OCI-LY1 (cell line): ENCODE measurements at regions not wholly inside any gene's neighbourhood (a gene's known extent, or its start where the extent isn't known, plus 50 kb on each side); places are given as distances from the start of the nearest gene placed in this dataset.

Experiments
- H2AFZ ChIP-seq: fragments of 200-600 bp; sonication (generic), shearing (Covaris generic); 2 replicates; pipeline ENCODE4 v1.6.0; 2014; ENCODE audit warnings: antibody characterized with exemption, mild to moderate bottlenecking, low read length
- H3F3A ChIP-seq: fragments of 200-600 bp; sonication (generic), shearing (Covaris generic); 2 replicates; pipeline ENCODE4 v1.6.0; 2014; ENCODE audit warnings: mild to moderate bottlenecking, antibody characterized with exemption, low read length, moderate library complexity; ENCODE audit not compliant: insufficient read depth
- H3K27ac ChIP-seq: fragments of 200-600 bp; sonication (generic); 2 replicates; pipeline ENCODE4 v1.5.1; 2014; ENCODE audit warnings: low read length, mixed run types, mild to moderate bottlenecking, low read depth; ENCODE audit not compliant: poor library complexity, severe bottlenecking
- H3K27me3 ChIP-seq: fragments of 200-600 bp; sonication (generic); 2 replicates; pipeline ENCODE4 v1.6.0; 2014; ENCODE audit warnings: antibody characterized with exemption, mild to moderate bottlenecking, low read length, moderate library complexity; ENCODE audit not compliant: insufficient read depth
- H3K36me3 ChIP-seq: fragments of 200-600 bp; sonication (generic); 2 replicates; pipeline ENCODE4 v1.6.1; 2014; ENCODE audit warnings: mild to moderate bottlenecking, antibody characterized with exemption, low read length, moderate library complexity, mixed read lengths; ENCODE audit not compliant: insufficient read depth
- H3K4me1 ChIP-seq: fragments of 200-600 bp; sonication (generic); 2 replicates; pipeline ENCODE4 v1.5.1; 2014; ENCODE audit warnings: mild to moderate bottlenecking, low read length, moderate library complexity; ENCODE audit not compliant: insufficient read depth, severe bottlenecking
- H3K4me2 ChIP-seq: fragments of 200-600 bp; sonication (generic), shearing (Covaris generic); 2 replicates; pipeline ENCODE4 v1.6.1; 2014; ENCODE audit warnings: low read length
- H3K4me3 ChIP-seq: fragments of 200-600 bp; sonication (generic); 2 replicates; pipeline ENCODE4 v1.5.1; 2014; ENCODE audit warnings: low read length, low read depth, mild to moderate bottlenecking, mixed read lengths; ENCODE audit not compliant: poor library complexity, severe bottlenecking
- H3K79me2 ChIP-seq: fragments of 200-600 bp; shearing (Covaris generic); 2 replicates; pipeline ENCODE4 v1.6.1; 2016; ENCODE audit warnings: mixed run types, low read length, mixed read lengths; ENCODE audit not compliant: insufficient read depth
- H3K9ac ChIP-seq: fragments of 200-600 bp; sonication (generic), shearing (Covaris generic); 2 replicates; pipeline ENCODE4 v1.6.1; 2014; ENCODE audit warnings: mild to moderate bottlenecking, low read length, mixed read lengths
- H3K9me2 ChIP-seq: fragments of 200-600 bp; sonication (generic), shearing (Covaris generic); 2 replicates; pipeline ENCODE4 v1.6.1; 2014; ENCODE audit warnings: low read depth, mild to moderate bottlenecking, low read length, mixed read lengths
- H3K9me3 ChIP-seq: fragments of 200-600 bp; shearing (Covaris generic); 2 replicates; pipeline ENCODE4 v1.6.1; 2014; ENCODE audit warnings: low read length, mixed read lengths
- H4K20me1 ChIP-seq: fragments of 200-600 bp; sonication (generic), shearing (Covaris generic); 2 replicates; pipeline ENCODE4 v1.6.0; 2016; ENCODE audit warnings: mild to moderate bottlenecking, low read length; ENCODE audit not compliant: insufficient read depth
- EZH2 ChIP-seq: fragments of 200-600 bp; sonication (generic), shearing (Covaris generic); IDR thresholded peaks from 2 replicates; pipeline ENCODE4 v1.8.0; 2017; ENCODE audit warnings: borderline replicate concordance, mixed run types, mild to moderate bottlenecking, antibody characterized with exemption, low read length, moderate library complexity, mixed read lengths
- TF ChIP-seq, protein P1 (sequence below): fragments of 200-600 bp; sonication (generic), shearing (Covaris generic); IDR thresholded peaks from 2 replicates; pipeline ENCODE4 v1.5.1; 2017; ENCODE audit warnings: mild to moderate bottlenecking, antibody characterized with exemption, low read length, moderate library complexity, mixed read lengths

DNA sequence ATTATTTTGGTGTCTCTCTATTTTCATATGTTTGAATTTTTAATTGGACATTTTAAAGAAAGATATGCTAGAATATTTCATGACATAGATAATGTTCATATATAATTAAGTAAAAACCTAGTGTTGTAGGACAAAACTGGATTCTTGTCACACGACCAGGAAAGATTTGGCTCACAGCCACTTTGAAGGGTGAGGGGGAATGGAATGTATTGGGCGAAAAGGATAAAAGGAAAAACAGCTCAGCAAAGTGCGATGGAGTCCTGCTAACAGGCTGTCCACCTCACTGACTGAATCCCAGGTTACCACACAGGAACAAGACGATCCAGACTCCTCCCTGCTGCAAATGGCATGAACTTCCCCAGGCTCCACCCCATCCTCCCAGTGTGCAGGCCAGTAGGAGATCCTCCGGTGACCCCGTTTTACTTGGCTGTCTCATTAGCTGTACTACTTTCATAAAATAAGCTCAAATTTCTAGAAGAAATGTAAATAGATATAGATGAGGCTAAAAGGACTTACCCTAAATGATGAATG is 186.2 kb downstream of the CD47 start:
- no peak for TF ChIP-seq EZH2
- TF ChIP-seq, protein P1, sequence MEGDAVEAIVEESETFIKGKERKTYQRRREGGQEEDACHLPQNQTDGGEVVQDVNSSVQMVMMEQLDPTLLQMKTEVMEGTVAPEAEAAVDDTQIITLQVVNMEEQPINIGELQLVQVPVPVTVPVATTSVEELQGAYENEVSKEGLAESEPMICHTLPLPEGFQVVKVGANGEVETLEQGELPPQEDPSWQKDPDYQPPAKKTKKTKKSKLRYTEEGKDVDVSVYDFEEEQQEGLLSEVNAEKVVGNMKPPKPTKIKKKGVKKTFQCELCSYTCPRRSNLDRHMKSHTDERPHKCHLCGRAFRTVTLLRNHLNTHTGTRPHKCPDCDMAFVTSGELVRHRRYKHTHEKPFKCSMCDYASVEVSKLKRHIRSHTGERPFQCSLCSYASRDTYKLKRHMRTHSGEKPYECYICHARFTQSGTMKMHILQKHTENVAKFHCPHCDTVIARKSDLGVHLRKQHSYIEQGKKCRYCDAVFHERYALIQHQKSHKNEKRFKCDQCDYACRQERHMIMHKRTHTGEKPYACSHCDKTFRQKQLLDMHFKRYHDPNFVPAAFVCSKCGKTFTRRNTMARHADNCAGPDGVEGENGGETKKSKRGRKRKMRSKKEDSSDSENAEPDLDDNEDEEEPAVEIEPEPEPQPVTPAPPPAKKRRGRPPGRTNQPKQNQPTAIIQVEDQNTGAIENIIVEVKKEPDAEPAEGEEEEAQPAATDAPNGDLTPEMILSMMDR = no peak

DNA sequence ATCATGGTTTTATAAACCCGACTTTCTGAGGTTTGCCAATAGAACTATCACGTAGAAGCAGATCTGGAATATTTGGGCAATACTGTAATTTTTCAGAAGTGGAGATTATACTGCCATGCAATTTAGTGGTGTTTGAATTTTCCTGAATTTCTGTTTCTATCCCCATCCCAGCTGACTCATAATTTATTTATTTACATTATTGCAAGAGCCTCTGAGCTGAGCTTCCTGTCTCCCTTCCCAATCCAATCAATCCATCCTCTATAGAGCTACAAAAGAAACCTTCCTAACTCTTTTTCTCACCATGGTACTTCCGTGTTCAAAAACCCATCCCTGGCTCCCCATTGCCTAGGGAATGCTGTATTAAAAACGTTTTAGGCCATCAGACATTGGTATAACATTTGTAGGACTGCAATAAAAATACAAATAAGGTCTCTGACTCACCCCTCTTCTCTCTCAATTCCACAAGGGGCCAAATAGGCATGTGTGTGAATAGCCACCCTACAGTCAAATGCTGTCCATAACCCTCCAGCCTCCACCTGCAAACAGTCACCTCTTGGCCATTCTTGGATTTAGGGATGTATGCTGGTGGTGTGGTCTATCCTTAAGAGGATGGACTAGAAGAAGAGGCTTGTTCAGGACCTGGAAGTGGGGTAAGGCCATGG is 190.7 kb downstream of the CD47 start:
- H3K27me3 ChIP-seq = no peaks in the 10 kb centered on the region
- H3K79me2 ChIP-seq = no peaks in the 10 kb centered on the region
- H3K9ac ChIP-seq = no peak overlapping the region
- H3K4me1 ChIP-seq = no peaks in the 10 kb centered on the region
- H3K9me2 ChIP-seq = no peaks in the 10 kb centered on the region
- no peaks in the 10 kb centered on the region for H4K20me1 ChIP-seq
- H3K4me3 ChIP-seq = no peak overlapping the region
- H3F3A ChIP-seq = no peaks in the 10 kb centered on the region
- no peak overlapping the region for H2AFZ ChIP-seq
- H3K4me2 ChIP-seq = no peak overlapping the region
- H3K27ac ChIP-seq = no peak overlapping the region
- H3K9me3 ChIP-seq = no peaks in the 10 kb centered on the region
- TF ChIP-seq EZH2 = no peak
- TF ChIP-seq, protein P1 = no peak
- H3K36me3 ChIP-seq = no peaks in the 10 kb centered on the region

More for the DNA sequence above, 186.2 kb downstream of the CD47 start:
- H2AFZ ChIP-seq = no peak overlapping the region
- H3K4me2 ChIP-seq = no peak overlapping the region
- H3K9me2 ChIP-seq = no peaks in the 10 kb centered on the region
- H4K20me1 ChIP-seq = no peaks in the 10 kb centered on the region
- no peak overlapping the region for H3K4me3 ChIP-seq
- no peaks in the 10 kb centered on the region for H3F3A ChIP-seq
- no peaks in the 10 kb centered on the region for H3K79me2 ChIP-seq
- H3K36me3 ChIP-seq = no peaks in the 10 kb centered on the region
- H3K27me3 ChIP-seq = no peaks in the 10 kb centered on the region
- H3K9me3 ChIP-seq = no peaks in the 10 kb centered on the region
- no peak overlapping the region for H3K9ac ChIP-seq
- no peak overlapping the region for H3K27ac ChIP-seq
- no peaks in the 10 kb centered on the region for H3K4me1 ChIP-seq

DNA sequence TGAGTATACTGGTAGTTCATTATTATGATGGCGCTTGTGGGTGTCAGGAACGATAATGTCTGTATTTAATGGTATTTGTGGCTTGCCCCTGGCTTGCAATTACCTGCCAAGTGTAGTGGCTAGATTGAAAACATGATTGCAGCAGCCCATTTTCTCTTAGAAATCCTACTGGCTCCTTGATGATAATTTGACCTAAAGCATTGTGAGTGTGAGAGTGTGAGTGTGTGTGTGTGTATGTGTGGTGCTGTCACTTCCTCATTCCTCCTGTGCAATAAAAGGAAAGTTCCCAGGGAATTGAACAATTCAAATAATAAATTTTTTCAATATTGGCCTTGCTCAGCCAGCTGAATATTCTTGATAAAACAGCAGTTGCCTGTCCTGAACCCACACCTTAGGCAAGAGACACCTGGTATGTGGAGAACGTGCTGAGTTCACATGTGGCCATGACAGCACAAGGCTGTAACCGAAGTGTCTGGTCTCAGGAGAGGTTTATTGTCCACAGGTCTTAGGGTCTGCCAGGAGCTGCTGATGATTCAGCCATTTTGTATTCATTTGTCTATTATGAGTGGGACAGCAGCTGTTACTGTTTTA is 193.3 kb downstream of the CD47 start:
- Histone ChIP-seq H3K27me3 (no peaks in the 10 kb centered on the region; the same call in 1 of the 2 replicates), H3K9me3 (no peaks in the 10 kb centered on the region), H4K20me1 (no peaks in the 10 kb centered on the region), H3K4me2 (no peak overlapping the region), H3K4me3 (no peak overlapping the region), H3F3A (no peaks in the 10 kb centered on the region), H3K9ac (no peak overlapping the region), H3K4me1 (no peaks in the 10 kb centered on the region), H3K36me3 (no peaks in the 10 kb centered on the region), H3K79me2 (no peaks in the 10 kb centered on the region), H2AFZ (no peak overlapping the region), H3K9me2 (no peaks in the 10 kb centered on the region), H3K27ac (no peak overlapping the region)
- TF ChIP-seq EZH2 = no peak
- TF ChIP-seq, protein P1 = no peak
